ENCODE measurements at regions not wholly inside any gene's neighbourhood (a gene's known extent, or its start where the extent isn't known, plus 50 kb on each side); places are given as distances from the start of the nearest gene placed in this dataset.

- TF ChIP-seq CTCF (IDR thresholded peaks at IDR 0.05; ENCODE audit: low read length, missing control alignments) = no peak
- DNase-seq (ENCODE audit: low read depth) = no peak
- no peak overlapping the region for H3K4me3 ChIP-seq (replicated peaks; ENCODE audit: low read depth, low read length)
Observed at GRCh38 chr11:32005786-32006416, 85.0 kb upstream of the RCN1 start.

DNA sequence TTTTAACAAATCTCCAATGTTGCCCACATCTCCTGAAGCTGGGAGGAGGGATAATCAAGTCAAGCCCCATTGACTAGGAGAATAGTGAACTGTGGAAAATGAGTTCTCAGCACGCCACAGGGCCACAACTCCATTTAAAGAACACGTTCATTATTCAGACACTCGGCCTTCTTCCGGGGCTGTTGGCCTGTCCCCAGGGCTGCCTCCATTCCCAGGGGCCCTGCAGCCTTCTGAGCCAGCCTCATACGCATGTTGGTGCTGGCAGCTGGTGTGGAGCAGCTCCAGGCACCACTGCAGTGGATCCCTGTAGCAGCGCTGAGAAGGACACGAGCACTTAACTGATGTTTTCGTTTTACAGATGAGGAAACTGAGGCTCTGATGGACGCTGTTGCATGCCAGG lies 87.5 kb upstream of the RCN1 start:
- H3K4me3 ChIP-seq (replicated peaks; ENCODE audit: low read depth, low read length) = no peak overlapping the region
- no peak for DNase-seq (ENCODE audit: low read depth)
- no peak for TF ChIP-seq CTCF (IDR thresholded peaks at IDR 0.05; ENCODE audit: low read length, missing control alignments)

DNA sequence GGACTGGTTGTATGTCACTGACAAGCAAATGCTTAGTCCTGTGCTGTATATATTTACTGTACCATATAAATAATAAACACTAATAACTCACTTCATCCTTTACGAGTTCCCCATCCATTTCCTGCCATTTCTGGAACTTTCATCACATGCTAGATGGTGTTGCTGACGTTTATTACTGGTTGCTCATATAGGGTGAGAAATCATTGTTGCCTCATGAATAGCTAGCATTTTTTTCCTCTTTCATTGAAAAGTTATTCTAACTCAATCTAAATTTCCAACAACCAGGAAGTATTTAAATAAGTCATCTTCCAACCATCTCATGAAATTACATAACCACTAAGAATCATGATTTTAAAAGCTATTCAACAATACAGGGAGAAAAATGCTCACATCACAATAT lies 88.6 kb upstream of the RCN1 start:
- H3K4me3 ChIP-seq (replicated peaks; ENCODE audit: low read depth, low read length) = no peak overlapping the region
- TF ChIP-seq CTCF (IDR thresholded peaks at IDR 0.05; ENCODE audit: low read length, missing control alignments) = no peak
- DNase-seq (ENCODE audit: low read depth) = no peak

- TF ChIP-seq CTCF (IDR thresholded peaks at IDR 0.05; ENCODE audit: low read length, missing control alignments) = no peak
- DNase-seq (ENCODE audit: low read depth) = no peak
- no peak overlapping the region for H3K4me3 ChIP-seq (replicated peaks; ENCODE audit: low read depth, low read length)
Observed at GRCh38 chr11:31997955-31998354, 92.9 kb upstream of the RCN1 start.

DNA sequence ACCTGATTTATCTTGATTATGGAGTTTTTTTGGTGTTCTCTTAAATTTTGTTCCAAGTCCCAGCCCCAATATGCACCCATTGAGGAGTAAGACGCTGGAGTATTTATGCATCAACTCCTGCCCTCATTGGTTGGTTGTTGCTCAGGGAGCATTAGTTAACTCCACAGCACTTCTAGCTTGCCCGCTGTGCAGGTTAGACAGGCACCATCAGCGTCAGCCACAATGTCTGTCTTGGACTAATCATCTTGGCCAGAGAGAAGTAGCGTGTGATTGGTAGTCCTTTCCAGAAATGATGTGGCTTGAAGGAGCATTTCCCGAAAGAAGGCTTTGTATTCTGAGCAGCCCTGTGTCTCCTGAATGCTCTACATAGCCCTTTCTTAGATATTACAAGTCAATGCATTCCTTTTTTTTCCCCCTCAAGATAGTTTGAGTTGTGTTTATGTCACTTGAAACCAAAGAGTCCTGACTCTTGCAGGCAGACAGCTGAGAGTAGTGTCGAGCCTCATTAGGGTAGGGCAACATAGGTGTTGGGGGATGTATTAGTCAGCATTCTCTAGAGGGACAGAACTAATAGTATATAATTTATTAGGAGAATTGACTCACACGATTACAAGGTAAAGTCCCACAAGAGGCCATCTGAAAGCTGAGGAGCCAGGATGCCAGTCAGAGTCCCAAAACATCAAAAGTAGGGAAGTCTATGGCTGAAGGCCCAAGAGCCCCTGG lies 94.6 kb upstream of the RCN1 start:
- no peak overlapping the region for H3K4me3 ChIP-seq (replicated peaks; ENCODE audit: low read depth, low read length)
- no peak for TF ChIP-seq CTCF (IDR thresholded peaks at IDR 0.05; ENCODE audit: low read length, missing control alignments)
- DNase-seq (ENCODE audit: low read depth) = no peak

DNA sequence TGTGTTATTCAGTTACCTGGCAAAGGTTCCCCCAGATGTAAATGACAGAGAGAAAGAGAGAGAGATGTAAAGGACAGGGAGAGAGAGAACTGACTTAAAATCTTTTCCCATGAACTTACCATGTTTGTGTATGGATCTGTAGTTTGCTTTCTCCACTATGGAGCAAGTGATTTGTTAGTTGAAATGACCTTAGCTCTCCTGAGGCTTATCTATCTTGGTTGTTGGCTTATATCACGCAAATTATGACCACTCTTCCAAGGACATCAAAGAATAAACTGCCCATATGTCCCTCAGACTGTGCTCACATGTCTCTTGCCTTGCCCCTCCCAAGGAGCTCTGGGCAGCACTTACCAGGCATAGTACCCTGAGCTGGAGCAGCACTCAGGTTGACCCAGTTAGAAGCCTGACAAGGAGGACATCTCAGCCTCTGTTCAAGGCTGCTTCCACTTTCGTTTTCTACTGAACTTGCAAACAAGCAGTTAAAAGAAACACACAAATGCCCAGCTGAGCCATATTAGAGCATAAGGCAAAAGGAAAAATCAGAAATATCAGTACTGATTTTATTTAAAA lies 95.3 kb upstream of the RCN1 start:
- DNase-seq (ENCODE audit: low read depth) = peak; percentile 14
- peak overlapping the region; percentile 22 for H3K4me3 ChIP-seq (replicated peaks; ENCODE audit: low read depth, low read length)
- no peak for TF ChIP-seq CTCF (IDR thresholded peaks at IDR 0.05; ENCODE audit: low read length, missing control alignments)
